Glomerular endothelial cell (primary cell): ENCODE measurements at regions not wholly inside any gene's neighbourhood (a gene's known extent, or its start where the extent isn't known, plus 50 kb on each side); places are given as distances from the start of the nearest gene placed in this dataset.
"Not testable (repeated sequence)": the region's sequence is repeated elsewhere in the genome, so short reads cannot be mapped to it uniquely, and the experiment has no call there.

Experiments used
- DNase-seq: peaks from one replicate; pipeline ENCODE4 v3.0.0-alpha.2; 2011; ENCODE audit warnings: low read depth, low spot score; ENCODE audit errors: extremely low read depth

GRCh38 chr19:29015569-29015968, 197.4 kb downstream of the UQCRFS1 start:
- no peak for DNase-seq

- DNase-seq, result no peak
Observed at GRCh38 chr19:29014857-29015436, 198.0 kb downstream of the UQCRFS1 start.

- DNase-seq, result no peak
Observed at GRCh38 chr19:29013988-29014387, 199.0 kb downstream of the UQCRFS1 start.

- no peak for DNase-seq
Observed at GRCh38 chr19:29013325-29013724, 199.6 kb downstream of the UQCRFS1 start.

GRCh38 chr19:29012457-29012856, 200.5 kb downstream of the UQCRFS1 start:
- no peak for DNase-seq

- no peak for DNase-seq
Observed at GRCh38 chr19:29010276-29010675, 202.7 kb downstream of the UQCRFS1 start.

- no peak for DNase-seq
Observed at GRCh38 chr19:29006057-29006735, 206.8 kb downstream of the UQCRFS1 start.

GRCh38 chr19:29004796-29005195, 208.2 kb downstream of the UQCRFS1 start:
- no peak for DNase-seq

- DNase-seq, result no peak
Observed at GRCh38 chr19:29003641-29004409, 209.1 kb downstream of the UQCRFS1 start.

- no peak for DNase-seq
Observed at GRCh38 chr19:29002336-29002735, 210.6 kb downstream of the UQCRFS1 start.

- DNase-seq, result no peak
Observed at GRCh38 chr19:29001597-29002245, 211.2 kb downstream of the UQCRFS1 start.

- no peak for DNase-seq
Observed at GRCh38 chr19:29001141-29001581, 211.8 kb downstream of the UQCRFS1 start.

- no peak for DNase-seq
Observed at GRCh38 chr19:28999724-29000433, 213.1 kb downstream of the UQCRFS1 start.

- no peak for DNase-seq
Observed at GRCh38 chr19:28998974-28999373, 214.0 kb downstream of the UQCRFS1 start.

- DNase-seq, result not testable (repeated sequence)
Observed at GRCh38 chr19:28997866-28998265, 215.1 kb downstream of the UQCRFS1 start.

- DNase-seq, result no peak
Observed at GRCh38 chr19:28990522-28990921, 222.4 kb downstream of the UQCRFS1 start.

GRCh38 chr19:28989739-28990138, 223.2 kb downstream of the UQCRFS1 start:
- no peak for DNase-seq

- DNase-seq, result no peak
Observed at GRCh38 chr19:28988066-28988465, 224.9 kb downstream of the UQCRFS1 start.

GRCh38 chr19:28987177-28987576, 225.8 kb downstream of the UQCRFS1 start:
- DNase-seq, result no peak

GRCh38 chr19:28985201-28985600, 227.8 kb downstream of the UQCRFS1 start:
- no peak for DNase-seq

GRCh38 chr19:28984315-28984714, 228.6 kb downstream of the UQCRFS1 start:
- no peak for DNase-seq
